NB4 (cell line): ENCODE measurements at regions not wholly inside any gene's neighbourhood (a gene's known extent, or its start where the extent isn't known, plus 50 kb on each side); places are given as distances from the start of the nearest gene placed in this dataset.

Experiments used
- CTCF ChIP-seq: IDR thresholded peaks from one replicate; pipeline ENCODE4 v1.5.1; 2012; ENCODE audit warnings: low read depth, low read length
- MAX ChIP-seq: IDR thresholded peaks from 2 replicates; pipeline ENCODE4 v1.6.1; 2011; ENCODE audit warnings: low read depth, low read length
- MYC ChIP-seq: IDR thresholded peaks from 2 replicates; pipeline ENCODE4 v1.6.1; 2011; ENCODE audit warnings: low read depth, low read length
- POLR2A ChIP-seq: IDR thresholded peaks from 2 replicates; pipeline ENCODE4 v1.6.1; 2011; ENCODE audit warnings: mild to moderate bottlenecking; ENCODE audit not compliant: insufficient read length; ENCODE audit errors: extremely low read depth

- TF ChIP-seq POLR2A (no peak), MYC (no peak), CTCF (no peak), MAX (no peak)
Measured at GRCh38 chr3:197371591-197372046, 73.2 kb upstream of the DLG1 start.
